ENCODE measurements at regions not wholly inside any gene's neighbourhood (a gene's known extent, or its start where the extent isn't known, plus 50 kb on each side); places are given as distances from the start of the nearest gene placed in this dataset.
A peak's percentile ranks its signal among the peaks of the same experiment; 100 is the strongest.
"Not testable (repeated sequence)": the region's sequence is repeated elsewhere in the genome, so short reads cannot be mapped to it uniquely, and the experiment has no call there.

DNA sequence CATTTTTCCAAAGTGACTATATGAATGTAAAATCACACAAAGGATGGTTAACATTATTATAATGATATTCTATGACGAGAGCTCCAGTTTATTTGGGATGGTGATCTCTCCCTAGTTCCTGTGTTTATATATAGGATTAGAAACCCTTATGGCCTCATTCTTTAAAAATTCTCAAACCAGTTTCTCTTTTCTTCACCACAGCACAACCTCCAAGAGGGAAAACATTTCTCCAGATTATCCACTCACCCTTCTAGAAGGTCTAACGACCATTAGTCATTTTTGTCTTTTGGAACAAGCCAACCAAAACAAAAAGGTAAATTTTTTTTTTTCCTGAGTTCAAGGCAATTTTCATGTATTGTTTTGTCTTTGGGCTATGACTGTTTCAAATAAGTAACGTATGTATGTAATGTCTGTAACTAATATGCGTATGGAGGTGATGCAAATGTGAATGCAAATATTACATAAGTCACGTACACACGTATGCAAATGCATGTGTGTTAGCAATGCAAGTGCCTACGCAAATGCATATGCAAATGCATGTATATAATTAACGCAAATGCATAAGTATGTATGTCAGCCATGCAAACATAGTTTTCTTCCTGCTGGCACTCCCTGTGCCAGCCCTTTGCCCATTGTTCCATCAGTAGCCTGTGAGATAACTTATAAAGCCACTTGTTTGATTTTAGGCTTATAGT lies 72.5 kb upstream of the MORC3 start:
- no peak for DNase-seq

DNA sequence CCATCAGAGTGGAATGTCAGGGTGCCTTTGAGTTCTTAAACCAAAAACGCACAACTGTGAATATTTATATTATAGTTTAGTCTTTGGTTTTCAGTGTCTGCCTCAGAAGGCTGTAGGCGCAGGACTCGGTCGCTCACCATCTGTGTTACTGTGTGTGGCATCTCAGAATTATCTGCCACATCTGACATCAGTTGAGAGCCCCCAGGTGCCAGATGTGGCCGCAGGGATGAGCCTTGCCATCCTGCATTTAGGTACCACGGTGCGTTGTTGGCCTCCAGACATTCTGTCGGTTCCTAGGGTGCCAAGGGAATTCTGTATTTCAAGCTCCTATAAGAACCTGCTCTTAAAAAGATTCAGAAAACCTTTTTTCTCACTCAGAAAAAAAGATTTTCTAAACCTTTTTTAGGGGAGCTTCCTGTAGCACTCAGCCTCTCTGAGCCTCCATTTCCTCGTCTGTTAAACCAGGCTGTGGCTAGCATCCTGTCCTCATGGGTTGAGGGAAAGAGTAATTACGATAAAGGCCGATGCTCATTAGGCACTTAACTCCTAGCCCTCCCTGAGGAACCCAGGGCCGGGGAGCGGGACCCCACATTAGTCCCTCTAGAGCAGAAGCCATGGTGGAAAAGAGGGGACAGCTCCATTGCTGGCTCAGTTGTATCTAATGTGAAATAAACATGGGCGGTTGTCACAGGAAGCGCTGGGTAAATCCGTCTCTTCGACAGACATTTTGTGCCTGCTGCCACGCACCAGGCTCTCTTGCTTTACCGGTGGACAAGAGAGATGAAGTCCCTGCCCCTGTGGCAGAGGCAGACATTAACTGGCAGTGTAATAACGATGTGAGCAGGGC lies 70.2 kb upstream of the MORC3 start:
- DNase-seq = no peak

DNA sequence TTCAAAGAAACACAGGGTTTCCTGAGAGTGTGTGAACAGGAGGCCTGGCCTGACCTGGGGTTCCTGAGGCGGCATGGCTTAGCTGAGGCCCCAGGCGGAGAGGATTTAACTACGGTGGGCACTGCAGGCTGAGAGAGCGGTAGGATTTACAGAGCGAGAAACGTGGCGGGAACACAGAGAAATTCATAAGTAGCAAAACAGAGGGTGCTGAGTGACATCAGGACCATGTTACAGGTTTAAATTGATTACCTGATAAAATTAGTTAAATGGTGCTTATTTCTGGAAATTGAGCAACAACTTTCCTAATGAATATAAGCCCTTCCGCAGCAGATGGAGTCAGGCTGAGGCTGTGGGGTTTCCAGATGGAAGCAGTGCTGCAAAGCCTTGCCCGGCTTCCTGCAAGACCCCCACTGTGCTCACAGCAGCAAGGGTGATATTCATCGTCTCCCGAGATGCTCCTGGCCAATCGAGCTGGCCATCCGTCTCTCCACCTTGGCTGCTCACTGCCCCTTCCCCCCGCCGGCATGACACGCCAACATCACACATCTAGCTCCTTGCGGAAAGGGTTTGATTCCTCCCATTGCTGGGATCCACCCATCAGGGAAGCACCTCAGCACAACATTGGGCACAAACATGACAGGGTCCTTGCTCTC lies 69.4 kb upstream of the MORC3 start:
- DNase-seq = no peak

DNA sequence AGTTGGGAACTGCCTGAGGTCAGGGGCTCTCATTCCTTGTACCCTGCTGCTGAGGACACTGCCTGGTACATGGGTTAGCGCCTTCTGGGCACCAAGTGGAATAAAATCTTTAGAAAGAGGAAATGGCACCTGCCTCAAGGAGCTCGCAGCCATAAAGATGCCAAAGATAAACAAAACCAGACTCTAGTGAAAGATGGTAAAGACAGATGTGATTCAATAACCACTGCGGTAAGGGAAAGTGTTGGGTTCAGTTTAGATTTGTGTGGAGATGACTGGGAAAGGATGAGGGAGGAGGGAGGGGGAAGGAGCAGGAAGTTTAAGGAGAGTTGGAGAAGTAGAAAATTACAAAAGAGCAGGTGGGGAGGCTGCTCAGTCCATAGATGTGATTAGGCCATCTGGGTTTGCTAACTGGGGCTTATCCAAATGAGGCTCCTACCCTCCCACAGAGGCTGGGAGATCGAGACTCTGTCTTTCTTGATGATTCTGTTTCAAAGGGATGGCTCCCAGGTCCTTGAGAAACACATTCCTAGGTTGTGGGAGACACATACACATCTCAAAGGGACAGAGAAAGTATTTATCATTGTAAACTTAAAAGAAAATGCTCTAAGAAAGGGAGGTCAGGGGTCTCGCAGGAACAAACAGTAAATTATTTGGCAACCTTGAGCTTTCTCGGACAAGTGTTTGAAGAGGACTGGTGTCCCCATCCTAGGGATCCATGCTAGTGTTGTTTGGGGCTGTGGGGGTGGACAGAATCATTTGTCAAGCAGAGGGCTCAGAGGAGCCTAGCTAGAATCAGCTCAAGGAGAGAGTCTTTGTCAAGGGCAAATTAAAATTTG lies 65.7 kb upstream of the MORC3 start:
- no peak for DNase-seq

DNA sequence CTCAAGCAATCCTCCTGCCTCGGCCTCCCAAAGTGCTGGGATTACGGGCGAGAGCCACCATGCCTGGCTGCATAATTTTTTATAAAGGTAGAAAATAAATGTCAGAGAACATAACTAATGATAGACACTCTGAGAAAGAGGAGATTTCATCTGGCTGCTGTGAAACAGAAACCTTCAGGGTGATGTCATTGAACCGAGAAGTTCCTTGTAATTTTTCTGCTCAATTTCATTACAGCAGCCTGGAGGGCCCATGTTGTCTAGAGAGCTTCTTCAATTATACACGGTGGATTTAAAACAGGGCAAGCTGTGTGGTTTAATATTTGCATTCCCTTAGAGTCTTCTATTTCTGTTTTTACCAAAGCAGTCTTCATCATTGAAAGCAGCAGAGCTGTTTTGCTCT lies 64.3 kb upstream of the MORC3 start:
- no peak for DNase-seq

DNA sequence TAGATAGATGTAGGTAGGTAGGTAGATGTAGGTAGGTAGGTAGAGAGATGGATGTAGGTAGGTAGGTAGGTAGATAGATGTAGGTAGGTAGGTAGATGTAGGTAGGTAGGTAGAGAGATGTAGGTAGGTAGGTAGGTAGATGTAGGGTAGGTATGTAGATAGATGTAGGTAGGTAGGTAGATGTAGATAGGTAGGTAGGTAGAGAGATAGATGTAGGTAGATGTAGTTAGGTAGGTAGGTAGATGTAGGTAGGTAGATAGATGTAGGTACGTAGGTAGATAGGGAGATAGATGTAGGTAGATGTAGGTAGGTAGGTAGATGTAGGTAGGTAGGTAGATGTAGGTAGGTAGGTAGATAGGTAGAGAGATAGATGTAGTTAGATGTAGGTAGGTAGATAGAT lies 62.3 kb upstream of the MORC3 start:
- no peak for DNase-seq

DNA sequence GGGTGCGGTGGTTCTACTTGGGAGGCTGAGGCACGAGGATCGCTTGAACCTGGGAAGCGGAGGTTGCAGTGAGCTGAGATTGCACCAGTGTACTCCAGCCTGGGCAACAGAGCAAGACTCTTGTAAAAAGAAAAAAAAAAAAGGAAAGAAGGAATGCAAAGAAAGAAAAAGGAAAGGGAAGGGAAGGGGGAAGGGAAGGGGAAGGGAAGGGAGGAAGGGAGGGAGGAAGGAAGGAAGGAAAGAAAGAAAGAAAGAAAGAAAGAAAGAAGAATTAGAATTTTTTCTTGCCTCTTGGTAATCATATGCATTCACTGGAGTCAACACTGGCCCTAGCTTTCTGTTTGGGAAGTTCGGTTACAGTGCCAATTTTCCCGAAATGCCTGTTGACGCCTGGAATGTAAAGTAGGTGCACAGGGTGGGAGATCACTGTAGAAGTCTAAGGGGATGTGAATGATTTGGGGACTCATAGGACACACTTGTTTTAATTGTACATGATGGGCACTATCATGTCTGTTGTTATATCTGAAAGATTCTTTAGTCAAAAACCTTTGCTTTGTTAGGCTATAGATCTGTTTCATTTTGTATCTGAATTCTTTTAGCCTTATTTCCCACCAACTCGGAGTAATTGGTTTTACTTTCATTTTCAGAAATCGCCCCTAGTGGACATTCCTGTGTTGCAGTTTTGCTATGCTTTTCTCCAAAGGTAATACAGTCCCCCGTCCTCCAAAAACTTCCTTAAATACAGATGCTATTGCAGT lies 59.8 kb upstream of the MORC3 start:
- DNase-seq = peak; percentile 80

DNA sequence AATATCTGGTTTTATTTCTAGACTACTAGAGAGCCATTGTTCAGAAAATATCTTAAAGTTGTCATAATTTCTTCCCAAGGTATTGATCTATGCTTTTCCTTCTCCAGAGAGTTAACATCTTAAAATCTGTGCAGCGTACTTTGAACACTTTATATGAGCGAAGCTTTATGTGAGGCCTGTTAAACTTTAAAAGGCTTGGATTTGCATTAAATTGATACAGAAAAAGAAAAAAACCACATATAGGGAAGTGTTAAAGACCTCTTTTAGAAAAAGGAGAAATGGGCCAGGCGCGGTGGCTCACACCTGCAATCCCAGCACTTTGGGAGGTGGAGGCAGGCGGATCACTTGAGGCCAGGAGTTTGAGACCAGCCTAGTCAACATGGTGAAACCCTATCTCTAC lies 59.2 kb upstream of the MORC3 start:
- no peak for DNase-seq

DNA sequence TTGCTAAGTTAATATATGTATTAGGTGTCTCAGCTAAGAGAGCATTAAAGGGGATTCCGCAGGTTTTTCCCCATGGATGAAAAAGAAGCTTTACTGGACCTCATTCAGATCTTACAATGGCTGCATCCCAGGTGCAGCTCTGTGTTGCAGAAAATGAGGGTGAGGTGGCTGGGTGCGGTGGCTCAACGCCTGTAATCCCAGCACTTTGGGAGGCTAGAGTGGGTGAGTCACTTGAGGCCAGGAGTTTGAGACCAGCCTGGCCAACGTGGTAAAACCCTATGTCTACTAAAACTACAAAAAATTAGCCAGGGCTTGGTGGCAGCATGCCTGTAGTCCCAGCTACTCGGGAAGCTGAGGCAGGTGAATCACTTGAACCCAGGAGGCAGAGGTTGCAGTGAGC lies 58.5 kb upstream of the MORC3 start:
- no peak for DNase-seq

DNA sequence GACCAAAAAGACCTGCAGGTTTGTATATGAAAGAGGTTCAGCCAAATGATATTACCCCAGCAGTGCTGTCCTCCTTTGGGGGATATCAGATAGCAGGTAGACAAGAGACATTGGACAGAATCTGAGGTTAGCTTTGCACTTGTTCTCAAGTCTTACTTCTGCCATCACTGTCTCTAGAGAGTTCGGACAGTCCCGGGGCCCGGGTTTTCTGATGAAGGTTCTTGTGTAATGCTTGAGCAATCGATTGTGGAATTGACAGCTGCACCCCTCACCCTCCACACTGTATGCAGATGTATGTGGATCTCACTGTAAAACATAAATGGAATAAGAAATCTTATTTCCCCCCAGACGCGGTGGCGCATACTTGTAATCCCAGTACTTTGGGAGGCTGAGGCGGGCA lies 56.2 kb upstream of the MORC3 start:
- DNase-seq = no peak

DNA sequence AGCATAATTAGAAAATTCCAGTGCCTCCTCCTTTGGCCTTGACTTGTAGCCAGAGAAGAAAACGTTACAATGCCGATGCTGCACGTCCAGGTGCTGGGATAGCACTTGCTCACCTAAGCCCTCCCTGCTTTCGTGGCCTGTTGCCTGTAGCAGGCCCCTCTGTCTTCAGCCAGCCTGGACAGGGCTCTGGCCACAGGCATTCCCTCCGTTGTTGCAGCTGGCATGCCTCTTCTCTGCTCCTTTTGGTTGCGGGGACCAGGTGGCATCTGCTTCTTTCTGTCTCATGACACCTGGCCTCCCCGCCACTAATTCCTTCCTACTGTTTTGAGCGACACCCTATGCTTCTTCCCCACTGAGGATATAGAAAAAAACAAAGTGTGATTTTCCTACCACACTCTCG lies 54.6 kb upstream of the MORC3 start:
- DNase-seq = no peak

DNA sequence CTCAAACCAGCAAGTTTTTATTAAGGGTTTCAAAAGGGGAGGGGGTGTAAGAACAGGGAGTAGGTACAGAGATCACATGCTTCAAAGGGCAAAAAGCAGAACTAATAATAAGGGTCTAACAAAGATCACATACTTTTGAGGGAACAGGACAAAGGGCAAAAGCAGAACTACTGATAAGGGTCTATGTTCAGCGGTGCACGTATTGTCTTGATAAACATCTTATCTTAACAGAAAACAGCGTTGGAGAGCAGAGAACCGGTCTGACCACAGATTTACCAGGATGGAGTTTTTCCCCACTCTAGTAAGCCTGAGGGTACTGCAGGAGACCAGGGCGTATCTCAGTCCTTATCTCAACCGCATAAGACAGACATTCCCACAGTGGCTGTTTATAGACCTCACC lies 52.2 kb upstream of the MORC3 start:
- not testable (repeated sequence) for DNase-seq

DNA sequence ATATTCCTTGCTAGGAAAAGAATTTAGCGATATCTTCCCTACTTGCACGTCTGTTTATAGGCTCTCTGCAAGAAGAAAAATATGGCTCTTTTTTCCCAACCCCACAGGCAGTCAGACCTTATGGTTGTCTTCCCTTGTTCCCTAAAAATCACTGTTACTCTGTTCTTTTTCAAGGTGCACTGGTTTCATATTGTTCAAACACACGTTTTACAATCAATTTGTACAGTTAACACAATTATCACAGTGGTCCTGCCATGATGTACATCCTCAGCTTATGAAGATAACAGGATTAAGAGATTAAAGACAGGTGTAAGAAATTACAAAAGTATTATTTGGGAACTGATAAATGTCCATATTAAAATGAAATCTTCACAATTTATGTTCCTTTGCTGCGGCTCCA lies 51.7 kb upstream of the MORC3 start:
- DNase-seq = not testable (repeated sequence)
